ENCODE measurements at regions not wholly inside any gene's neighbourhood (a gene's known extent, or its start where the extent isn't known, plus 50 kb on each side); places are given as distances from the start of the nearest gene placed in this dataset.

DNA sequence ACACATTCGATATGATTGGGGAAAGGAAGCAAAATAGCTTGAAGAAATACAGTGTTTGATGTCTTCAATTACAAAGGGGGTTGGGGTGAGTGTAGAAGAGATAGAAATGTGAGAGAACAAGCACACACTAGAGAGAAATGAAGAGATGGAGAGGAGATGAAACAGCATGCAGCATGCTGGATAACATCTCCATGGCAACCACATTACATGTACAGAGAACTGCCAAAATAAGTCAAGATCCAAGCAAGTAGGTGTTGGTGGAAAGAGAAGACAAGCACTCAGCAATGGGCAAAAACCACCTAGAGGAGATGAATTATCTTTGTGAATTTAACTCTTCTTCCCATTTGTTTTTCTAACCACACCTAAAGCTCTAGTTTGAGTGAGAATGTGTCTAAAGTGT lies 289.8 kb downstream of the GRIN2B start:
- DNase-seq (ENCODE audit: low read depth in 1 of 2, low spot score in 1 of 2): no peak

DNA sequence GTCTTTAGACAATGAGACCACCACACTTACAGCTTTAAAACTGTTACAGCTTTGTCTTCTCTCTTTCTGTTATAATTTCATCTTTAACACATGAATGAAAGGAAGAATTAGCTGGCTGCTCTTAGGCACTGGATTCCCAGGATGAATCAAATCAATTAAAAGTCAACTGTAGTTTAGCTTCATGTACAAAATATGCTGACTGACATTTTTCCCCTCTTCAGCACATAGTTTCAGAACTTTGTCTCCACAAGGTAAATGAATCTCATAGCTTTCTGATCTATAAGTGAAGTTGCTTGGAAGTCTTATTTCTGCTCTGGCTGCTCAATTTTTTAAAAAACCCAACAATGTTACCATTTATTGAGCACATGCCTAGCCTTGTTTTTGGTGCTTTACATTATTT lies 293.8 kb downstream of the GRIN2B start:
- DNase-seq (ENCODE audit: low read depth in 1 of 2, low spot score in 1 of 2): no peak

DNA sequence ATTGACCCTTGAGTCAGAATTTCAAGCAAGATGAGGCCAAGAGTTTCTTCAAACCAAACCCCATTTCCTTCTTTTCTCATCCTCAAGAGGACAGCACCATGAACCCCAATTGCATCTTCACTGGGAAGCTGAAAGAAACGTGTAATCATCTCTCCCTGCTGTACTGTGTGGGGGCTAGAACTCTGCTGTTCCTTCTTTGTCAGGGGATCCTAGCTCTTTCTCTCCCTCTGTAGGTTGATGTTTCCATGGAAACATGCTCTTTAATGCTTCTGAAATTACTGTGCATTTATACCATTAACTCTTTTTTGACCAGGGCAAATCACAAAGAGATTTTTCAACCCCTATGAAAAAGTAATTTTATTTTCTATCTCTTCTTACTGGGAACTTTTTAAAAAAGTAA lies 295.1 kb downstream of the GRIN2B start:
- DNase-seq (ENCODE audit: low read depth in 1 of 2, low spot score in 1 of 2): no peak

DNA sequence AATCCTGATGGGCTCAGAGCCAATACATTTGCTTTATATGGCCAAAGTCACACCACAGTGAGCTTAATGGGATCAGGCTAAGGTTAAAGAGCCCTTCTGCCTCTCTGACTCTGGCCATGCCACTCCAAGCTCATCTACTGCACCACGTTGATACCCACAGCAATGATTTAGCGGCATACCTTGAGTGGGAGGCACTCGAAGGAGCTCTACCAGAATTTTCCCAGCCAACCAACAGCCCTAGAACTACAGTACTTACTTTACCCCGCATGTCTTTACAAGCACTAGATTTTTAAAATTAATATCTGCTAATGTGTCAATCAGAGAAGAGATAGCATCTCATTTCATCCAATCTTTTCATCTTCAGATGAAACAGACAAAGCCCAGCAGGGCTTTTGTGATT lies 300.5 kb downstream of the GRIN2B start:
- DNase-seq (ENCODE audit: low read depth in 1 of 2, low spot score in 1 of 2): no peak

DNA sequence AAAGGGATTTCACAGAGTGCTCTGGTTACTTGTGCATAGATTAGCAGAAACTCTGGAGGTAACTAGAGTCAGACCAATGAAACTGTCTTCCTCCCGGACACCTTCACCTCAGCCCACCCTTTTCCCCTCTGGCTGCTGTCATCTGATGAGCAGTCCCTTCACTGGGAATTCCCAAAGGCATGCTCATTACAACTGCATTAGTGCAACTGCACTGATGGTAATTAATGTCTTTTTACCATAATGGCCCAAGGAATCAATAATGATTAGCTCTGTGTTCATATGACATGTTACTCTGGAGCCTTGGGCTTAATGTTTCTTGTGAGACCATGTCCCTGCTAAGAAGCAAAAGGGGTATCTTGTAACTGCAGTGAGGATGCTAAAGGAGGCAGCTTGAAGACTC lies 304.5 kb downstream of the GRIN2B start:
- DNase-seq (ENCODE audit: low read depth in 1 of 2, low spot score in 1 of 2): no peak

DNA sequence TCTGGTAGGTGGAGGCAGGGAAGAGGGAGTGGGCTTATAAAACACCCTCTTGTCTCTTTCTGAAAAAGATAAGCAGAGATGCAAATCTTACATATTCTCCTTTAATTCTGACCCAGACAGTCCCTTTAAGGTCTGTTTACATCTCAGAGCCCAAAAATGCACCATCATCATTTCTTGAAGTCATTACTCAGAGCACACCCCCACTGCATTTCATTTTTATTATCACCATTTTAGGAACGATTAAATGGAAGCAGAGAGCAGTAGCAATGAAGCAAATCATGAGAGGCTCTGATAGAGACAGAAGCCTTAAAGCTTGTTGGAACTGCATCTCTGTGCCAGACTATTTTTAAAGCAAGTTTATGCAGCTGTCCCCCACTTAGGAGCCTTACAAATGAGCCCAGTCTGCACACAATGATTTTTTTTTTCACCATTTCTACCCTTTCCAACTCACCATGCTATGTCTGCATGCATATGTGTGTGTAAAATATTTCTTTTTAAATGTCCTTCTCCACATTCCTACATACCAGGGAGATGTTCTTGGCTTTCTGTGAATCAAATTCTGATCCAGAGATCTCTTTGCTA lies 311.0 kb downstream of the GRIN2B start:
- DNase-seq (ENCODE audit: low read depth in 1 of 2, low spot score in 1 of 2): no peak

DNA sequence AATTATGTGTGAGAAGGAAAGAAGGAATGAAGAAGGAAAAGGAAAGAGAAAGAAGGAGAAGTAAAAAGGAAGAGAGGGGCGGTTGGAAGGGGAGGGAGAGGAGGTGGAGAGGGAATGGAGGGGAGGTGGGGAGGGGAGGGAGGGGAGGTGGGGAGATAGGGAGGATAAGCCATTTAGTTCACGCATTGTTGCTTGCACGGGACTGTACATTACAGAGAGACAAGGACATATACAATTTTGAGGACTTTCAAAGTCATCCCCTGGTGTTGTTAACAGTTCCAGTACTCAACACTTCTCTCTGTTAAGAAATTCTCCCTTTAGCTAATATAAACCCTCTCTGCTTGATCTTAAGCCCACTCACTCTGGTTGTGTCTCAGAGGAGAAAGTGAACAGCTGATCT lies 312.5 kb downstream of the GRIN2B start:
- no peak for DNase-seq (ENCODE audit: low read depth in 1 of 2, low spot score in 1 of 2)

DNA sequence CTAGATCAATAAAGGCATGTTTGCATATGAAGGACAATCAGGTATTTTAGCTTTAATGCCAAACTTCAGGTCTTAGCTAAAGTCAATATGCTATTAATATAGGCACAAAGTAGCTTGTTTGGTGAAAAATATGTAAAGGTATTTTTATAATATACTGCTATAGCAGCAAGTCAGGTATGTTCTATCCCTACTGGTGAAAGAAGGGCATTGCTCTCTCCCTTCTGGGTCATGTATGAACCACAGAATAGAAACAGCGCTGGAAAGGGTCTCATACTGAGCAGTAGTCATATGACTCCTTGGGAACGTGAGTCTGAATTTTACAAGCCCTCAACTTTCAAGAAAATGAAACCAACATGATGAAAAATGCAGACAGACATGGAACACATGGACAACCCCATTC lies 314.6 kb downstream of the GRIN2B start:
- no peak for DNase-seq (ENCODE audit: low read depth in 1 of 2, low spot score in 1 of 2)

DNA sequence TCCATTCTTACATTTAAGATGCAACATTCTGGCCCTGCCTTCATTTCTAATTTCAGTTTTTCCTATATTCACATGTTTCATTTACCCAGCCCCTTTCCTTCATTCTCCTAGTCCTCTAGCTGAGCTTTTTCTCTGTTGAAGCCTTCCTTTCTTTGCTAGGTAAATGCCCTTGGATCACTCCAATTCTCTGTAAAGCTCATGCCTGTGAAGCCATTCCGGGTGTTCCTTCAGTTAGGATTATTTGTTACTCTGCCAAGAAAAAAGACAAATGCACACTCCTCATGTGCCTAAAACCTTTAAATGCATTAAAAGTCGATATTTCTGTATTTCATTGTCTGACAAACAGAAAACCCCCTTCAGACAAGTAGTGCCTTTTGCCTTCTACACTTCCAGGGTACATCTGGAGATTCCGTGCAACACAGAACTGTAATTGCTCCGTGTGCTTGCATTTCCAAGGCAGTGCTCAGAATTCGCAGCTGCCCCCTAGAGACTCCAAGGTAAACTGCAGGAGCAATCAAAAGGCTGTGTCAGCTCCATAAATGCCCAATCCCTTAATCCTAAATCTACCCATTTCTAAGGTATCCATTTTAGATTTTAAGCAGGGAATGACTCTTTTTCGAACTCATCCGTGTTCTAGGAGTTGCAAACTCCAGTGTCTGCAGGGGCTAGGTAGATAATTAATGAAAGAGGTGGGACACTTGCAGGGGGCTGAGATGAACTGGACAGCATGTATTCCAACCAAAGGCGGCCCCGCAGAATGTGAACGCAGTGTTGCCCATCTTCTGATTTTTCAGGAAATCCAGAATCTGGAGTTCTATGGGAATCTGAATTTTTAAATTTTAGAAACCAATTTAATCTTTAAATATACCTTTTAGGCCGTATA lies 320.2 kb downstream of the GRIN2B start:
- no peak for DNase-seq (ENCODE audit: low read depth in 1 of 2, low spot score in 1 of 2)

DNA sequence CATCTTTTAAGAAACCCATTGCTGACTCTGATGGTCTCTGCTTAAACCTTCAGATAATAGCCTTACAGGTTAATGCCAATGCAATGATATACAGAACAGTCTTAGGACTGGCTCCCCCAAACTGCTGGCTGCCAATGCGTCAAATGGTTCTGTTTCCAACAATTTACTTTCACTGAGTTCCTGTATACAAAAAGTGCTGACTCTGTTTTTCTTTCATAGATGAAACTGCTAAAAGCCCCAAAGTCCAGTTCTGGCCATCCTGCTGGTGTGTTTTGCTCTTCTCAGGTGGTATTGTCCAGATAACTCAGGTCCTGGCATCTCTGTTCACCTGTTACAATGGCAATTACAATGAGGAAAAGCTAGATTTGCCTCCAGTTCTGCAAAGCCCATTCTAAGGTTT lies 326.9 kb downstream of the GRIN2B start:
- DNase-seq (ENCODE audit: low read depth in 1 of 2, low spot score in 1 of 2): no peak

DNA sequence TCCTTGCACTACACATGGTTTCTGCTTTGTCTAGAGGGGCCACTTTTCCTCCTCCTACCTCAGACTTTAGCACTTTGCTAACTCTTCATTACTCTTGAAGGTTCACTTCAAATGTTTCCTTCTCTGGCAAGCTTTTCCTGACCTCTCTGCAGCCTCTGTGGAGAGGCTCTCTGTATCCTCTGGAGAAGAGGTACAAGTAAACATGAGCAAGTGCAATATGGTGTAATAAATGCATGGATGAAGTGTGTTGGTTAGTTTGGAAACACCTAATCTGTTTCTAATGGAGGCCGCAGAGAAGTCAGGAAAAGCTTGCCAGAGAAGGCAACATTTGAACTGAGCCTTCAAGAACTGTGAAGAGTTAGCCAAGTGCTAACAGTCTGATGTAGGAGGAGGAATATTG lies 329.3 kb downstream of the GRIN2B start:
- no peak for DNase-seq (ENCODE audit: low read depth in 1 of 2, low spot score in 1 of 2)

DNA sequence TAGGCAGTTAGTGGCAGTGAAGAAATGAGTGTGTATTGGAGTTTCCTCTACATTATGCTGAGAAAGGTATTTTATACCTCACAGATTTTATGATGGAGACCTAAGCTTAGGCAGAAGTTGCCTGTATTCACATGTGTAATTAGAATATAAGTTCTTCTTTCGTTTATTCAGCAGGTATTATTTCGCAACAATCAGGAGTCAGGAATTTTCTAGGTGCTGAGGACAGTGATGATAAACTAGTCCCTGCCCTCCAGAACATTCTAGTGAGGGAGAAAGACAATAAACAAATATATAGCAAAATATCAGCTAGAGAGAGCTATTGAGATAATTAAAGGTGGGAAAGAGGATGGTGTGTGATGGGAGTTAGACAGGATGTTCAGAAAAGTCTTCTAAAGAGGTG lies 345.7 kb downstream of the GRIN2B start:
- DNase-seq (ENCODE audit: low read depth in 1 of 2, low spot score in 1 of 2): no peak

DNA sequence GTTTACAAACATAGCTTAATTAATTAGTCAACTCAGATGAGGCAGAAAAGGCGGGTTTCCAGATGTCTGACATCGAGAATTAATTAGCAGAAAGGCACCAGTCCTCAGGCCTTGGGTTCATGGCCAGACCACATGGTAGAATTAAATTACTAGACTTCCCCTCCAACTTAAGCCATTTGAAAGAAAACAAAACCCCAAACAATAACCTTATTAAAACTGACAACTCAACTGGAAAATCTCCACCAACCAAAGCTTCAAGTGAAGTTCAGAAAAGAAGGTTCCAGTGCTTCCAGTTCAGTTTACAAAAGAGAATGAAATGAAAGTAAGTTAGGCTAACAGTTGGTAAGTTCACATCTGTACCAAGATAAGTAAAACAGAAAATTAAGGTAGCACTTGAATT lies 349.5 kb downstream of the GRIN2B start:
- DNase-seq (ENCODE audit: low read depth in 1 of 2, low spot score in 1 of 2): no peak

DNA sequence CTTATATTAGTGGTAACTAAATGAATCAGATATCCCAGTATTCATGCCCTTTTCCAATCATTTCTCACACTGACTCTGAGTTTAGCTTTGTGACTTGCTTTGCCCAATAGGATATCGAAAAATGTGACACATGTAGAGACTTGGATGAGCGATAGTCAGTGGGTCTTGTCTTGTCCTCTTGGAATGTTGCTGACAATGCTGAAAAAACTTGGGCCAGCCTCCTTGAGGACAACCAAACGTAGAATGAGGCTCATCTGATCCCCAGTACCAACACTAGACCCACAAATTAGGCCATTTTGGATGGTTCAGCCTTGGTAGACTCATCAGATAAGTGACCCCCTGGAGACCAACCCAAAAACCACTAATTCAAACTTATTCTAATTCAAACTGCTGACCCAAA lies 351.0 kb downstream of the GRIN2B start:
- no peak for DNase-seq (ENCODE audit: low read depth in 1 of 2, low spot score in 1 of 2)

DNA sequence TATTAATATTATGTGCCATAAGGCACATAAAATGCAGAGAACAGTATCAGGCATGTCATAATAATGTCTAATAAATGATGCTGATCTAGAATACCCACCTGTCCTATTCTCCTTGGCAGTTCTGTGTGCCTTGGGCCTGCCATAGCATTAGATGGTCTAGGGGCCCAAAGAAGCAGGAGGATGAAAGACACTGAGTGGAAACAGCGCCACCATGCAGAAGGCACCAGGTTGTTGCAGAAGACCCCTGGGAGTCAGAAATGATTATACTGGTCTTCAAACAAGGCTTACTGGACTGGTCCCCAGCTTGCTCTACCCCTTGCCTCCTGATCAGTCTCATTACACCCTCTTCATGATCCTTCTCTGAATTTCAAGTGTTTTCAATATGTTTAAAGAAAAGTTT lies 353.3 kb downstream of the GRIN2B start:
- no peak for DNase-seq (ENCODE audit: low read depth in 1 of 2, low spot score in 1 of 2)

DNA sequence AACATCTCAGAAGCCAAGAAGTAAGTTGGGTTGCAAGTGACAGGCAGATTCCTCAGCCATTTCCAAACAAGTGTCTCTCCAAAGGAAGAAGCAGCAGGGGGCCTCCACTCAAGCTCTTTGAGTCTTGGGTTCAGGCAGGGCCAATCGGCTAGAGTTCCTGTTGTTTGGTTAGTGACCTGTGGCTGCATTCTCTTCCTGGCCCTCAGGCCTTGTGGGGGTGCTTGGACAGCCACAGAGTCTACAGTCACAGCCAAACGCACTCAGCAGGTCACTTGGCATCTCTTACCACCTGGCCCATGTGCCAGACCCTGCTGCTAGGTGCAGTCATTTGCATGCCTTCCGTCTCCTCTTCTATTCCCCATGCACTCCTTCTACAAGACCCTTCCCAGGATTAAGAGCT lies 353.9 kb downstream of the GRIN2B start:
- DNase-seq (ENCODE audit: low read depth in 1 of 2, low spot score in 1 of 2): no peak

DNA sequence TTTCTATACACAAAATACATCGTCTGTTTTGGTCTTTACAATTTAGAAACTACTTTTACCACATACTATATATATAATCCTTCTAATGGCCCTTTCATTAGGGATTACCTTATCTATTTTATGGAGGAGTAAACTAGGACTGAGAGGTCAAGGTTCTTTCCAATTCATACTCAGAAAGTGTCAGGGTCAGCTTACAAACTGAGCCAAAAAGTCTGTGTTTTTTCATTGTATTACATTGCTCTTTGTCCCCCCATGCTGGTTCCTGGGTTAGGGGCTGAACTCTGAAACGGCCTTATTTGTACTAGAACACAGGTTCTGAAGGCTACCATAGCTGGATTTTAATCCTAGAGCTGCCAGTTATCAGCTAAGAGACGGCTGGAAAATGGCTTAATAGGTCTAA lies 368.1 kb downstream of the GRIN2B start:
- no peak for DNase-seq (ENCODE audit: low read depth in 1 of 2, low spot score in 1 of 2)

DNA sequence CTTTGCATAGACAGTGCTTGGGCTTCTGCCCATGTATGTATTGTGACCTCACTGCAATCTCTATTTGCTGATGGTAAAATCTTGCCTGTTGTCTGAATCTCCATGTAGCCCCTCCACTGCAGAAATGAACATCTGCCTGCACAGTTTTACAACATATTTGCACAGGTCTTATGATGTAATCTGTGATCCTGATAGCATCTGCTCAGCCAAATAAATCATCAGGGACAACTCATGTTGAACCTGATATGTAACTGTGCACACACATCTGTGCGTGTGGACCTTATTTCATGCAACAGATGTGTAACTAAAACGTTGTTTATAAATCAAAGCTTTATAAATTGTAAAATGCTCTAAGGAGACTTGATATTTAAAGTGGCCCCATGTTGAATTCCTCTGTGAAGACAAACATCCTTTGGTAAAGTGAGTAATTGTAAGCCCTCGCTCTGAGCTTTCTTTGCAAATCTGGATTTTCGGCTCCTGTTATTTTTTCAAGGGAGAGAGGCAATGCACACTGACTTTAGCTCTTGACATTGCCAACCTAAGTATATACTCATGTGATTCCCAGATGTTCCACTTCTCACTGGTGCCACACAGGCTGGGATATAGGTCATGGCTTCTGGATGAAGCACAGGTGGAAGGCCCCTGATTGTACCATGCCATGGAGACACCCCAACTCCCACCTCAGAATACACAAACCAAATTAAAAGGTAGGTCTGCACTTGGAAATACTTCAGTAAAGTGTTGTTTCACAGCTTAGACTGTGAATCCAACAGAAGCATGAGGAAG lies 371.3 kb downstream of the GRIN2B start:
- DNase-seq (ENCODE audit: low read depth in 1 of 2, low spot score in 1 of 2): no peak

DNA sequence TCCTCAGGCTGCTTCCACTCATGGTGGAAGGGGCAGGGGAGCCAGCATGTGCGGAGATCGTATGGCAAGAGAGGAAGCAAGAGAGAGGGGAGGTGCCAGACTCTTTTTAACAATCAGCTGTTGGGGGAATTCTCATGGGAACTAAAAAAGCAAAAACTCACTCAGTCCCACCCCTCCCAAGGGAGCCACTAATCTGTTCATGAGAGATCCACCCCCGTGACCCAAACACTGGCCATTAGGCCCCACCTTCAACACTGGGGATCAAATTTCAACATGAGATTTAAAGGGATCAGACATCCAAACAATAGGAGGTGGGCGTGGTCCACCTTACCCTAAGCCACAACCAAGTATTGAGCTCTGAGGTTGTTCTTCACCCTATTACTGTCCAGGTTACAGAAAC lies 375.1 kb downstream of the GRIN2B start:
- no peak for DNase-seq (ENCODE audit: low read depth in 1 of 2, low spot score in 1 of 2)

DNA sequence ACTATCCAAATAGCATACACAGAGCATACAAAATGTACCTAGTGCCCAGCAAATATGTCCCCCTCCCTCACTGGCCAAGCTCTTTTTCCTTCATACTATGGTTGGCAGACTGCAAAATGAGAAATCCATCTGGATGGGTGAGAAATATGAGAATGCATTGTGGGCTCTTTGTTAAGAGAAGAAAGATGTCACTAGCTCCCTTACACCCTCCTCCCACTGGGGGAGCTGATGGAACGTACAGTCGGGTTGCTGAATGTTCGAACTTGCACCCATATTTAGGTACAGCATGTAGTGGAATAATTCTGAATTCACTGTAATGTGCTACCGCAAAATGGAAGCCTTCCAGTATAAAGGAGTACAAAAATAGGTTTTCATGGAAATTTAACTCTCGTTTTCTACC lies 377.4 kb downstream of the GRIN2B start:
- no peak for DNase-seq (ENCODE audit: low read depth in 1 of 2, low spot score in 1 of 2)

DNA sequence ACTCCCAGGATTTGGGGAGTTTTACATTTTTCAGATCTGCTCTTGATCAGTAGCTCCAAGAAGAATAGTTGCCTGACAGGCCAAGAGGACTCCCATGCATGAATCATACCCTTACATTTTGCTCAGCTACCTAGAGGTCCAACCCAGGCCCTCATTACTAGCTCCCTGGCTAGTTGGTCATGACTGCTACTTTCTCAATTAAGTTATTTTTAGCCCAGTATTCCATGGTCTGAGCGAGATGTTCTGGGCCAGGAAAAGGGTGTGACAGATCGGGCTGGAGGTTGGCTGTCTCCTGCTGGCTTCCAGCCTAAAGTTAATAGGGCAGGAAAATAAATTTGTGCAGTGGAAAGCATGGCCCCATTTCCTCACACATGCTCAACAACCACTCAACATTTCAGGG lies 379.2 kb downstream of the GRIN2B start:
- DNase-seq (ENCODE audit: low read depth in 1 of 2, low spot score in 1 of 2): no peak

DNA sequence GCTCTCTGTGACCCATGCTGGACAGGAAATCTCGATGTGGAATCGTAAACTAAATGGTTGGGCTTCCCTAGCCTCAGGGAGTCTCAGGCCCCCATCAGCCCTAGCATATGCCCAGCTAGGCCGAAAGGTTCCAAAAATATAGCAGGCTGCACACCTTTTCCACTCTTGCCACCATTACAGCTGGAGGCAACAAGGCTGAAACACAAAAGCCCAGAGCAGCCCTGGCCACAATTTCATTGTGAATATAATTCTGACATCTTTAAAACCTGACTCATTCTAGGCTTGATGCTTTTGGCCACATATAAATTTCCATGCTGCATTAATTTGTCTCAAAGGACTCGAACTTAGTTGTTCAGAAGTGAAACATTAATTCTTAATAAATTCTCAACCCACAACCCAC lies 382.2 kb downstream of the GRIN2B start:
- DNase-seq (ENCODE audit: low read depth in 1 of 2, low spot score in 1 of 2): no peak

All from activated T-helper 1 cell treated with anti-CD3 and anti-CD28 coated beads, Interleukin-2, amount 50 U/mL, for 16 hours (primary cell).